Thyroid gland (tissue), 4 donors: ENCODE measurements at regions not wholly inside any gene's neighbourhood (a gene's known extent, or its start where the extent isn't known, plus 50 kb on each side); places are given as distances from the start of the nearest gene placed in this dataset.
A peak's percentile ranks its signal among the peaks of the same experiment; 100 is the strongest.

Experiments used
- DNase-seq, 2 donors: peaks; one replicate each; pipeline ENCODE4 v3.0.0-alpha.2; 2019
- H3K27ac ChIP-seq, 3 donors: fragments of 200-600 bp; sonication (generic); 1 replicate in 2 of 3; 2 replicates in 1 of 3; pipeline ENCODE4 v1.5.1; 2016 to 2019; ENCODE audit warnings: mild to moderate bottlenecking in 1 of 3, moderate library complexity in 1 of 3
- H3K27me3 ChIP-seq: fragments of 200-600 bp; sonication (generic); one replicate; pipeline ENCODE4 v1.5.1; 2019
- H3K36me3 ChIP-seq, 2 donors: fragments of 200-600 bp; sonication (generic); one replicate each; pipeline ENCODE4 v1.5.1; 2016 to 2019
- H3K4me1 ChIP-seq, 2 donors: fragments of 200-600 bp; sonication (generic); one replicate each; pipeline ENCODE4 v1.5.1; 2017 to 2019
- H3K4me3 ChIP-seq, 3 donors: fragments of 200-600 bp; sonication (generic); replicated peaks in 1 of 3; 1 replicate in 2 of 3; 2 replicates in 1 of 3; pipeline ENCODE4 v1.5.1; 2016; ENCODE audit warnings: mild to moderate bottlenecking in 1 of 3
- H3K9me3 ChIP-seq: fragments of 200-600 bp; sonication (generic); one replicate; pipeline ENCODE4 v1.5.1; 2017
- CTCF ChIP-seq, 6 experiments: fragments of 200-600 bp in 3 of 6; fragments of 450-650 bp in 3 of 6; sonication (generic) in 3 of 6; IDR thresholded peaks; one replicate each; pipeline ENCODE4 v1.5.1; 2016 to 2019; ENCODE audit warnings: antibody characterized with exemption in 6 of 6, mild to moderate bottlenecking in 2 of 6, inconsistent platforms in 1 of 6, moderate library complexity in 1 of 6
- POLR2A ChIP-seq, 2 donors: fragments of 450-650 bp; IDR thresholded peaks; one replicate each; pipeline ENCODE4 v1.6.1; 2017; ENCODE audit warnings: antibody characterized with exemption in 2 of 2, mild to moderate bottlenecking in 2 of 2, moderate library complexity in 1 of 2
- WGBS, 2 donors: methylation state at CpG; one replicate each; pipeline ENCODE4 v1.1.5; 2017; 5-methylcytosine and 5-hydroxymethylcytosine counted together
- intact Hi-C: fragments of 100-400 bp; cut with DNase I; formaldehyde crosslinking; loops from one replicate; pipeline ENCODE4 v1.15.1; 2023

GRCh38 chr10:44032216-44032615 lies 352.7 kb downstream of the CXCL12 start:
- intact Hi-C loops: no loop called here
- no peak for DNase-seq
- no peaks in the 10 kb centered on the region for H3K9me3 ChIP-seq
- H3K27me3 ChIP-seq: no peaks in the 10 kb centered on the region
- WGBS, 2 donors: 86 to 94% methylated on average over 1 of the region's 1 CpG
- H3K27ac ChIP-seq: no peak overlapping the region
- H3K4me3 ChIP-seq: no peak overlapping the region
- H3K36me3 ChIP-seq: no peaks in the 10 kb centered on the region
- H3K4me1 ChIP-seq: no peaks in the 10 kb centered on the region
- no peak for TF ChIP-seq CTCF (IDR thresholded peaks at IDR 0.05)
- no peak for TF ChIP-seq POLR2A (IDR thresholded peaks at IDR 0.05)

GRCh38 chr10:44030738-44031137 lies 354.2 kb downstream of the CXCL12 start:
- H3K4me3 ChIP-seq: no peak overlapping the region
- no peak overlapping the region for H3K27ac ChIP-seq
- H3K36me3 ChIP-seq: no peaks in the 10 kb centered on the region
- no peaks in the 10 kb centered on the region for H3K4me1 ChIP-seq
- TF ChIP-seq CTCF (IDR thresholded peaks at IDR 0.05) (no peak), POLR2A (IDR thresholded peaks at IDR 0.05) (no peak)
- no peaks in the 10 kb centered on the region for H3K27me3 ChIP-seq
- WGBS, 2 donors: 50 to 58% methylated on average over 2 of the region's 2 CpGs
- no peaks in the 10 kb centered on the region for H3K9me3 ChIP-seq
- no peak for DNase-seq
- intact Hi-C loops: no loop called here

- DNase-seq: no peak
- H3K36me3 ChIP-seq: no peaks in the 10 kb centered on the region
- no peaks in the 10 kb centered on the region for H3K27me3 ChIP-seq
- H3K4me1 ChIP-seq: no peaks in the 10 kb centered on the region
- TF ChIP-seq POLR2A (IDR thresholded peaks at IDR 0.05) (no peak), CTCF (IDR thresholded peaks at IDR 0.05) (no peak)
- intact Hi-C loops: no loop called here
- no peaks in the 10 kb centered on the region for H3K9me3 ChIP-seq
- WGBS, 2 donors: 79 to 89% methylated on average over 4 of the region's 4 CpGs
- H3K4me3 ChIP-seq: no peak overlapping the region
- no peak overlapping the region for H3K27ac ChIP-seq
Observed at GRCh38 chr10:44030132-44030531, 354.8 kb downstream of the CXCL12 start.

- Histone ChIP-seq H3K4me3 (no peak overlapping the region), H3K27ac (no peak overlapping the region), H3K4me1 (no peaks in the 10 kb centered on the region), H3K9me3 (no peaks in the 10 kb centered on the region), H3K36me3 (no peaks in the 10 kb centered on the region), H3K27me3 (no peaks in the 10 kb centered on the region)
- intact Hi-C loops: no loop called here
- peak in 1 of 2 donors; percentile 19 for DNase-seq
- TF ChIP-seq CTCF (IDR thresholded peaks at IDR 0.05): no peak
- no peak for TF ChIP-seq POLR2A (IDR thresholded peaks at IDR 0.05)
- WGBS, 2 donors: 88 to 92% methylated on average over 11 of the region's 11 CpGs
Observed at GRCh38 chr10:44028384-44029137, 356.3 kb downstream of the CXCL12 start.

- H3K27ac ChIP-seq: no peak overlapping the region
- no peaks in the 10 kb centered on the region for H3K4me1 ChIP-seq
- WGBS, 2 donors: 70 to 93% methylated on average over 6 of the region's 6 CpGs
- no peak for DNase-seq
- no peak overlapping the region for H3K4me3 ChIP-seq
- TF ChIP-seq POLR2A (IDR thresholded peaks at IDR 0.05) (no peak), CTCF (IDR thresholded peaks at IDR 0.05) (no peak)
- H3K27me3 ChIP-seq: no peaks in the 10 kb centered on the region
- intact Hi-C loops: no loop called here
- no peaks in the 10 kb centered on the region for H3K9me3 ChIP-seq
- H3K36me3 ChIP-seq: no peaks in the 10 kb centered on the region
Observed at GRCh38 chr10:44024356-44025116, 360.4 kb downstream of the CXCL12 start.
